ENCODE measurements at regions not wholly inside any gene's neighbourhood (a gene's known extent, or its start where the extent isn't known, plus 50 kb on each side); places are given as distances from the start of the nearest gene placed in this dataset.
"Not testable (repeated sequence)": the region's sequence is repeated elsewhere in the genome, so short reads cannot be mapped to it uniquely, and the experiment has no call there.

DNA sequence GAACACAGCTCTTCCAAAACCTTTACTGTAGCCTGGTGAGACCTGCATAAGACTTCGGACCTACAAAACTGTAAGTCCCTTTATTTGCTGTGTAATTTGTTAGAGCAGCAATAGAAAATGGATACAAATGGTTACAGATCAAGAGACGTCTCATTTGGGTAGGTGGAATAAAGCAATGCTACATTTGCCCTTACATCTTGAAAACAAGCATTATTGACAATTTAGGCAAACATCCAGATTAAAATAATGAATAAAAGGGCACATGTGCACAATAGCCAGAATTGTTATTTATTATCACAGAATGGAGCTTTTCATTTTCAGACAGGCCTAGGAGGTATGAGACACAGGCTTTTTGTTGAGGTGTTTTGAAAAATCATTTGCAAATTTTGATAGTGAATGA lies 222.2 kb upstream of the CPHXL start:
- Mint-ChIP-seq H3K9me3 (peaks cover 30% of the 10 kb centered on the region), H3K4me3 (no peak overlapping the region), H3K4me1 (ENCODE audit: low read depth) (no peaks in the 10 kb centered on the region), H3K36me3 (ENCODE audit: low read depth) (no peaks in the 10 kb centered on the region), H3K27me3 (ENCODE audit: insufficient read depth) (no peaks in the 10 kb centered on the region; the same call in 1 of the 2 replicates), H3K27ac (no peak overlapping the region)
- DNase-seq: no peak
- TF ChIP-seq, protein P1, sequence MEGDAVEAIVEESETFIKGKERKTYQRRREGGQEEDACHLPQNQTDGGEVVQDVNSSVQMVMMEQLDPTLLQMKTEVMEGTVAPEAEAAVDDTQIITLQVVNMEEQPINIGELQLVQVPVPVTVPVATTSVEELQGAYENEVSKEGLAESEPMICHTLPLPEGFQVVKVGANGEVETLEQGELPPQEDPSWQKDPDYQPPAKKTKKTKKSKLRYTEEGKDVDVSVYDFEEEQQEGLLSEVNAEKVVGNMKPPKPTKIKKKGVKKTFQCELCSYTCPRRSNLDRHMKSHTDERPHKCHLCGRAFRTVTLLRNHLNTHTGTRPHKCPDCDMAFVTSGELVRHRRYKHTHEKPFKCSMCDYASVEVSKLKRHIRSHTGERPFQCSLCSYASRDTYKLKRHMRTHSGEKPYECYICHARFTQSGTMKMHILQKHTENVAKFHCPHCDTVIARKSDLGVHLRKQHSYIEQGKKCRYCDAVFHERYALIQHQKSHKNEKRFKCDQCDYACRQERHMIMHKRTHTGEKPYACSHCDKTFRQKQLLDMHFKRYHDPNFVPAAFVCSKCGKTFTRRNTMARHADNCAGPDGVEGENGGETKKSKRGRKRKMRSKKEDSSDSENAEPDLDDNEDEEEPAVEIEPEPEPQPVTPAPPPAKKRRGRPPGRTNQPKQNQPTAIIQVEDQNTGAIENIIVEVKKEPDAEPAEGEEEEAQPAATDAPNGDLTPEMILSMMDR (IDR thresholded peaks at IDR 0.05): no peak

DNA sequence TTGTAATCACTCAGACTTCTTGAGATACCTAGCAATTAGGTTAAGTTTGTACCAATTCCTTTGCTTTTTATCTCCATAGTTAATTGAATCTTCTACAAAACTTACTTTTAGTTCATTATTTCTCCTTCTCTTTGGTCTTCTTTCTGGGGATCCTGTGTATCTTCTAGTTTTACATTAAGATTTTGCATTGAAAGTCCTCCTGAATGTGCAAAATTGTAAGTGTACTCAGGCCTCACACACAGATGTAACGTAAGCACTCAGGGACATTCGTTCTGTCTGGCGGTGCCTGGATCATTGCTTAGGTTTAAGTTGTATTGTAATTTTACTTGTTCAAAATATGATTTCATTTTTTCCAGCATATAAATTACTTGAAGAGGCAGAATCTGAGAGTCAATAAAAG lies 222.6 kb upstream of the CPHXL start:
- Mint-ChIP-seq H3K27ac (no peak overlapping the region), H3K27me3 (ENCODE audit: insufficient read depth) (no peaks in the 10 kb centered on the region; the same call in 1 of the 2 replicates), H3K4me1 (ENCODE audit: low read depth) (no peaks in the 10 kb centered on the region), H3K4me3 (no peak overlapping the region), H3K9me3 (peaks cover 33% of the 10 kb centered on the region), H3K36me3 (ENCODE audit: low read depth) (no peaks in the 10 kb centered on the region)
- TF ChIP-seq, protein P1 (IDR thresholded peaks at IDR 0.05): no peak
- no peak for DNase-seq

DNA sequence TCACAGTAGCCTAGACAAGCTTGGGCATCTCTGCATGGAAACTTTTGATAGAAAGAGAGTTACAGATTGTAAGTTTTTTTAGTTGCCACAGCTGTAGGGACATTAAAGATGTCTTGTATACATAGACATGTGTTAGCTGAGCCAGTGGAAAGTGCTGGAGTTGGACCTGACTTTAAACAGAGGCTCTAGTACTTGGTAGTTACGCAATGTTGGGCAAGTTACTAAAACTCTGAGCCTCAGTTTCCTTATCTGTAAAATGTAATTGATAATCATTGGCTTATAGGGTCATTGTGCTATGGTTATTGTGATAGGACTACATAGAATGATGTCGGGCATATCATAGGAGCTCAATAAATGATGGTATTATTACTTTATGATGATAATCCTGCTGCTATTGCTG lies 225.8 kb upstream of the CPHXL start:
- Mint-ChIP-seq H3K27me3 (ENCODE audit: insufficient read depth) (no peaks in the 10 kb centered on the region; the same call in 1 of the 2 replicates), H3K4me1 (ENCODE audit: low read depth) (no peaks in the 10 kb centered on the region), H3K36me3 (ENCODE audit: low read depth) (no peaks in the 10 kb centered on the region), H3K9me3 (peaks cover 23% of the 10 kb centered on the region), H3K4me3 (no peak overlapping the region), H3K27ac (no peak overlapping the region)
- TF ChIP-seq, protein P1 (IDR thresholded peaks at IDR 0.05): no peak
- DNase-seq: no peak

DNA sequence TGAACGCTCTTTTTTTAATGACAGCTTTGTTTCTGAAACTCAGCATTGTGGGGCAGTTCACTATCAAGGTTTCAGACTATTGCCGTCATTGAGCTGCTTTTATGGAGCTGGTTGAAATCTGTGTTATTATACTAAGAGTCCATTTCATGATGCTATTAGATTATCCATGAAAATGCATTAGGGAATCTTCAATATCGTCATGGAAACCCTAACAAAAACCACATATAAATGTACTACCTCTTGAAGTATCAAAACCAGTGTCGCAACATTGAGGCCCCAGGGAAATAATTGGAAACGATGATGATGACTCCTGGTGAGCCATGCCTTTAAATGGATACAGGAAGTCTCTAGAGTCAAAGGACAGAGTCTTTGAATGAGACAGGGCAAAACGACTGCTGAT lies 231.6 kb upstream of the CPHXL start:
- H3K36me3 Mint-ChIP-seq (ENCODE audit: low read depth): no peaks in the 10 kb centered on the region
- H3K9me3 Mint-ChIP-seq: peaks cover 35% of the 10 kb centered on the region
- H3K27me3 Mint-ChIP-seq (ENCODE audit: insufficient read depth): no peaks in the 10 kb centered on the region
- no peak for DNase-seq
- no peaks in the 10 kb centered on the region for H3K4me1 Mint-ChIP-seq (ENCODE audit: low read depth)
- no peak overlapping the region for H3K27ac Mint-ChIP-seq
- no peak overlapping the region for H3K4me3 Mint-ChIP-seq
- TF ChIP-seq, protein P1 (IDR thresholded peaks at IDR 0.05): no peak

DNA sequence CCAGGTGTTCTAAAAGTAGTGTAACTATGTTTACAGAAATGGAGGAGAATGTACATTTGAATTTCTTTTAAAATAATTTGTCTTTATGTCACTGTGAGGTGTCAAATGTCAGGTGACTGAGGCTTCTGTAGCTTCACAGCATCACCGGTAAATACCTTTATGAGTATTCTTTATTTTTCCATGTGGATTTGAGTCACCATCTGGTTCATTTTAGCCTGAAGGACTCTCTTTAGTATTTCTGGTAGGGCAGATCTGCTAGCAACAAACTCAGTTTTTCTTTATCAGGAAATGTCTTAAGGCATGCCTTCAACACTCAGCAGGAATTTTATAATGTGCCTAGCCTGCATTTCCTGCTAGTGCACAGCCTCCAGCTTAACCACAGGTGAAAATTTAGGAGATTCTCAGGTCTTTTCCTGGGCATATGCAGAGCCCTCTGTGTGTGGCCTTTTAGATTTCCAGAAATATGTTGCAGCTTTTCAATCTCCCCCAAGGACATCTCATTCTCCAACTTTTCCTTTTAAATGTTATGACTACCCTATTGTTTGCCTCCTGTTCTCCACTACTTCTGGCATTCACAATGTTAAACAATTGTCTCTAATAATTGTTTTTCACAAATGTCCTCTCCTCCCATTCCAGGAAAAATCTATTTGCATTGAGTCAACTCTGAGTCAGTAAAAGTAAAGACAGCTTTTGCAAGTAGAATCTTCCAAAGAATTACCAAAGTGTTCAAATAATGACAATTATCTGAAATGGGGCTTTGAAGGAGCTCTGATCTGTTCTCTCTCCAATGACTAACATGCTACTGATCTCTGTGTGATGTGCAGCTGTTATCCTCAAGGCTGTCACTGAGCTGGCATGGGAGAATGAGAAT lies 239.4 kb upstream of the CPHXL start:
- peaks cover 35% of the 10 kb centered on the region for H3K9me3 Mint-ChIP-seq
- no peaks in the 10 kb centered on the region for H3K27me3 Mint-ChIP-seq (ENCODE audit: insufficient read depth)
- TF ChIP-seq, protein P1 (IDR thresholded peaks at IDR 0.05): no peak
- H3K36me3 Mint-ChIP-seq (ENCODE audit: low read depth): no peaks in the 10 kb centered on the region
- H3K4me1 Mint-ChIP-seq (ENCODE audit: low read depth): no peaks in the 10 kb centered on the region
- no peak overlapping the region for H3K4me3 Mint-ChIP-seq
- no peak for DNase-seq
- H3K27ac Mint-ChIP-seq: no peak overlapping the region

DNA sequence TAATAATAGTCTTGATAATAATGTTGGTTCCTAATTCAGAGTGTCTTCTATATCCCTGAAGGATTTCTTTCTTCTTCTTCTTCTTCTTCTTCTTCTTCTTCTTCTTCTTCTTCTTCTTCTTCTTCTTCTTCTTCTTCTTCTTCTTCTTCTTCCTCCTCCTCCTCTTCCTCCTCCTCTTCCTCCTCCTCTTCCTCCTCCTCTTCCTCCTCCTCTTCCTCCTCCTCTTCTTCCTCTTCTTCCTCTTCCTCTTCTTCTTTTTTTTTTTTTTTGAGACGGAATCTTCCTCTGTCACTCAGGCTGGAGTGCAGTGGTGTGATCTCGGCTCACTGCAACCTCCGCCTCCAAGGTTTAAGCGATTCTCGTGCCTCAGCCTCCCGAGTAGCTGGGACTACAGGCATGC lies 242.8 kb upstream of the CPHXL start:
- not testable (repeated sequence) for H3K27me3 Mint-ChIP-seq (ENCODE audit: insufficient read depth); H3K4me3 Mint-ChIP-seq; DNase-seq; H3K36me3 Mint-ChIP-seq (ENCODE audit: low read depth); H3K27ac Mint-ChIP-seq; H3K4me1 Mint-ChIP-seq (ENCODE audit: low read depth)
- H3K9me3 Mint-ChIP-seq: peaks cover 27% of the 10 kb centered on the region

Measured in HFFc6 (cell line).